IMR-90 (cell line): ENCODE measurements at regions not wholly inside any gene's neighbourhood (a gene's known extent, or its start where the extent isn't known, plus 50 kb on each side); places are given as distances from the start of the nearest gene placed in this dataset.
A peak's percentile ranks its signal among the peaks of the same experiment; 100 is the strongest.

Experiments used
- CEBPB ChIP-seq: IDR thresholded peaks from 2 replicates; pipeline ENCODE4 v1.6.1; 2012; ENCODE audit warnings: low read depth, low read length, improper control_type of control experiment
- CHD1 ChIP-seq: IDR thresholded peaks from 2 replicates; pipeline ENCODE4 v1.6.1; 2012; ENCODE audit warnings: low read depth, low read length, improper control_type of control experiment
- FOS ChIP-seq: fragments of 150-350 bp; IDR thresholded peaks from 2 replicates; pipeline ENCODE4 v1.6.1; 2016; ENCODE audit warnings: low read depth, low read length
- MAFK ChIP-seq: IDR thresholded peaks from 2 replicates; pipeline ENCODE4 v1.6.1; 2012; ENCODE audit warnings: low read depth, low read length, improper control_type of control experiment
- MAZ ChIP-seq: IDR thresholded peaks from 2 replicates; pipeline ENCODE4 v1.6.1; 2012; ENCODE audit warnings: low read depth, mild to moderate bottlenecking, low read length, improper control_type of control experiment, moderate library complexity, borderline replicate concordance
- MXI1 ChIP-seq: IDR thresholded peaks from 2 replicates; pipeline ENCODE4 v1.6.1; 2012; ENCODE audit warnings: low read depth, mild to moderate bottlenecking, low read length, moderate library complexity, borderline replicate concordance
- NFE2L2 ChIP-seq: fragments of 150-350 bp; IDR thresholded peaks from 2 replicates; pipeline ENCODE4 v1.6.1; 2016; ENCODE audit warnings: low read depth, mild to moderate bottlenecking, low read length
- POLR2A ChIP-seq: IDR thresholded peaks from 2 replicates; pipeline ENCODE4 v1.6.1; 2012; ENCODE audit warnings: mild to moderate bottlenecking, low read depth, low read length
- RAD21 ChIP-seq: IDR thresholded peaks from 2 replicates; pipeline ENCODE4 v1.6.1; 2012; ENCODE audit warnings: low read length, improper control_type of control experiment
- RFX5 ChIP-seq: IDR thresholded peaks from 2 replicates; pipeline ENCODE4 v1.8.0; 2012; ENCODE audit warnings: low read depth, mild to moderate bottlenecking, low read length, moderate library complexity
- SMC3 ChIP-seq: fragments of 150-350 bp; IDR thresholded peaks from 2 replicates; pipeline ENCODE4 v1.6.1; 2016; ENCODE audit warnings: low read depth, mild to moderate bottlenecking, antibody characterized with exemption, low read length, moderate library complexity
- TF ChIP-seq, protein P1 (sequence below): conservative IDR thresholded peaks from 2 replicates; pipeline ENCODE4 v1.5.1; 2012; ENCODE audit warnings: mild to moderate bottlenecking, low read depth, low read length, improper control_type of control experiment
- TF ChIP-seq, protein P2 (sequence below): fragments of 150-350 bp; IDR thresholded peaks from 2 replicates; pipeline ENCODE4 v1.6.1; 2017; ENCODE audit warnings: mild to moderate bottlenecking, antibody characterized with exemption, low read length, low read depth
- TF ChIP-seq, protein P3 (sequence below): fragments of 150-350 bp; IDR thresholded peaks from 2 replicates; pipeline ENCODE4 v1.6.1; 2016; ENCODE audit warnings: low read depth, mild to moderate bottlenecking, low read length, moderate library complexity, borderline replicate concordance

DNA sequence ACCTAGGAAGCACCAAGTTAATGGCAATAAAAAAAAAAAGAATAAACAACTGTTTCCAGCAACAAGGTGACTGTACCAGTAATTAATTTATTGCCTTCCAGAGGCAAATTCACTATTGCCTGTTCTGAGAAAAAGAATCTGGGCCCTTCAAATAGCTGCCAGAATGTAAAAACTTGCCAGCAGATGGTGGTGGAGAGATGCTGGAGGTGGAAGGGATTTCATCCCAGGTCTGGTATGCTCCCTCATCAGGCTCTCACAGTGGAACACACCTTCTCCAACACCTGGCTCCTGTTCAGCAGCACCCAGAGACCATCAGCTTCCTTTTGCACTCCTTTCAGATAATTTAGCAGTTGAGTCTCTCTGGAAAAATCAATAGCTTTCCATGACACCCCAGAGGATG, 792.9 kb upstream of the ADAMTS5 start:
- TF ChIP-seq RFX5 (no peak), POLR2A (no peak), MAFK (no peak), FOS (no peak), CHD1 (no peak), MXI1 (no peak), SMC3 (no peak), RAD21 (0 out of 2 replicates have a peak, but pooled peaks have one; percentile 12), CEBPB (no peak), MAZ (no peak), NFE2L2 (no peak)
- TF ChIP-seq, protein P1, sequence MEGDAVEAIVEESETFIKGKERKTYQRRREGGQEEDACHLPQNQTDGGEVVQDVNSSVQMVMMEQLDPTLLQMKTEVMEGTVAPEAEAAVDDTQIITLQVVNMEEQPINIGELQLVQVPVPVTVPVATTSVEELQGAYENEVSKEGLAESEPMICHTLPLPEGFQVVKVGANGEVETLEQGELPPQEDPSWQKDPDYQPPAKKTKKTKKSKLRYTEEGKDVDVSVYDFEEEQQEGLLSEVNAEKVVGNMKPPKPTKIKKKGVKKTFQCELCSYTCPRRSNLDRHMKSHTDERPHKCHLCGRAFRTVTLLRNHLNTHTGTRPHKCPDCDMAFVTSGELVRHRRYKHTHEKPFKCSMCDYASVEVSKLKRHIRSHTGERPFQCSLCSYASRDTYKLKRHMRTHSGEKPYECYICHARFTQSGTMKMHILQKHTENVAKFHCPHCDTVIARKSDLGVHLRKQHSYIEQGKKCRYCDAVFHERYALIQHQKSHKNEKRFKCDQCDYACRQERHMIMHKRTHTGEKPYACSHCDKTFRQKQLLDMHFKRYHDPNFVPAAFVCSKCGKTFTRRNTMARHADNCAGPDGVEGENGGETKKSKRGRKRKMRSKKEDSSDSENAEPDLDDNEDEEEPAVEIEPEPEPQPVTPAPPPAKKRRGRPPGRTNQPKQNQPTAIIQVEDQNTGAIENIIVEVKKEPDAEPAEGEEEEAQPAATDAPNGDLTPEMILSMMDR, result no peak
- TF ChIP-seq, protein P2, sequence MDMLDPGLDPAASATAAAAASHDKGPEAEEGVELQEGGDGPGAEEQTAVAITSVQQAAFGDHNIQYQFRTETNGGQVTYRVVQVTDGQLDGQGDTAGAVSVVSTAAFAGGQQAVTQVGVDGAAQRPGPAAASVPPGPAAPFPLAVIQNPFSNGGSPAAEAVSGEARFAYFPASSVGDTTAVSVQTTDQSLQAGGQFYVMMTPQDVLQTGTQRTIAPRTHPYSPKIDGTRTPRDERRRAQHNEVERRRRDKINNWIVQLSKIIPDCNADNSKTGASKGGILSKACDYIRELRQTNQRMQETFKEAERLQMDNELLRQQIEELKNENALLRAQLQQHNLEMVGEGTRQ, result no peak
- TF ChIP-seq, protein P3, sequence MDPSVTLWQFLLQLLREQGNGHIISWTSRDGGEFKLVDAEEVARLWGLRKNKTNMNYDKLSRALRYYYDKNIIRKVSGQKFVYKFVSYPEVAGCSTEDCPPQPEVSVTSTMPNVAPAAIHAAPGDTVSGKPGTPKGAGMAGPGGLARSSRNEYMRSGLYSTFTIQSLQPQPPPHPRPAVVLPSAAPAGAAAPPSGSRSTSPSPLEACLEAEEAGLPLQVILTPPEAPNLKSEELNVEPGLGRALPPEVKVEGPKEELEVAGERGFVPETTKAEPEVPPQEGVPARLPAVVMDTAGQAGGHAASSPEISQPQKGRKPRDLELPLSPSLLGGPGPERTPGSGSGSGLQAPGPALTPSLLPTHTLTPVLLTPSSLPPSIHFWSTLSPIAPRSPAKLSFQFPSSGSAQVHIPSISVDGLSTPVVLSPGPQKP, result no peak
